ENCODE measurements at regions not wholly inside any gene's neighbourhood (a gene's known extent, or its start where the extent isn't known, plus 50 kb on each side); places are given as distances from the start of the nearest gene placed in this dataset.

DNA sequence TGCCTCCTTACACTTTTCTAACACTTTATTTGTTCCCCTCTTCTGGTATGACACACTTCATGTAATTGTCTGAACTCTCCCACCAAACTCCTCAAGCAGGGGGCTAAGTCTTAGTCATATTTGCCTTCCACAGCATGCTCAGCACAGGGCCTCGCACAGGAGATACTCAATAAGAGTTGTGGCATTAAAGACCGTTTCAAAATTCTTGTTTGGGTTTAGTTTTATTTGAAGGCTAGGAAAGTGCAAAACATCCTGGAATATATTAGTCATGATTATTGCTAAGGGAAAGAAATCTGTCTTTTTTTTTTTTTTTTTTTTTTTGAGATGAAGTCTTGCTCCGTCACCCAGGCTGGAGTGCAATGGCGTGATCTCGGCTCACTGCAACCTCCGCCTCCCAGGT is 137.6 kb upstream of the ECI2 start:
- H3K4me3 ChIP-seq (ENCODE audit: low read depth, low read length): no peak overlapping the region
- no peak for DNase-seq (ENCODE audit: low read depth)
- no peak for TF ChIP-seq CTCF (IDR thresholded peaks at IDR 0.05; ENCODE audit: low read depth, low read length, missing control alignments)

DNA sequence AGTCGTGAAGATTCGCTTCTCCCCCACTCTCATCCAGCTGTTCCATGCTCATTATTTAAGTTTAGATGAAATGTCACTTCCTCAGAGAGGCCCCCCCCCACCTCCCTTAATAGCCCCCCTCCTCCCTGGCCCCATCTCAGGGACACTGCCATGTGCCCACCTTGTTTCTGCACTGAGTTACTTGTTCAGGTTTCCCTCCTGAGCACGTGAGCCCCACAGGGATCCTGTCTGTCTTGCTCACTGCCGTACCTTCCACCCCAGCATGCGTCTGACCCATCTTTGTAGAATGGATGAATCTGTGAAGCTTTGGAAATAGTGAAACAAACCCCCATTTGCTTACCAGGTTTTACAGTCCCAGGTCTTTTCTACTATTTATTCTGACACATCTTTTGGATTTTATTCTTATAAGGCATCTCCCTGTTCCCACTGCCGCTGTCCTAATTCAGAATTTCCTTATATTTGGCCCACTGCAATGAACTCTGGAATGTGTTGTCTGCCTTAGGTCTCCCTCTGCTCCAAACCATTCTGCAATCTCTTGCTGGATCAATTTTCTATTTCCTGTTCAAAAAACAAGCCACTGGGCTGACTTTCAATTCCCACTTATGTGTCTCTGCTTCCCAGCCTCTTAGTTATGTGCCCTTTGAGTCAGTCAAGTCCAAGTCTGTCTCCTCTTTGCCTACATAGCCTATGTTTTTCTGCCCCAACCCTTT is 136.5 kb upstream of the ECI2 start:
- H3K4me3 ChIP-seq (ENCODE audit: low read depth, low read length): no peak overlapping the region
- no peak for DNase-seq (ENCODE audit: low read depth)
- no peak for TF ChIP-seq CTCF (IDR thresholded peaks at IDR 0.05; ENCODE audit: low read depth, low read length, missing control alignments)

DNA sequence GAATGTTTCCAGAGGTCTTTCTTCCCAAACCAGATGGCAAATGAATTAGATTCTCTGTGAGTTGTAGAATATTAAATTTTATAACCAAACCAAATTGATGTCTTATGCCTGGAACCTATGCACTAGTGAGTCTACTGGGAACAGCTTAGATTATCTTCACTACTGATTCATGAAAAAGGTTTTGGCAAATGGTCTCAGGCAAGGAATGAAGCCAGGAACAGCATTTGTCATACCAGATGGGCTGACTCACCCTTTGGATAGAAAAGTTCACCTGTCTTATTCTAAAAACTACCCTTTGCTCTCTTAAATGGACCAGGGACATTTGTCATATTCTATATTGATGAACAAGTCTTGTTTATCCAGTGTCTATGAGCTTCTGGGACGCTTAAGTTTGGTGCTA is 135.4 kb upstream of the ECI2 start:
- no peak for DNase-seq (ENCODE audit: low read depth)
- H3K4me3 ChIP-seq (ENCODE audit: low read depth, low read length): no peak overlapping the region
- no peak for TF ChIP-seq CTCF (IDR thresholded peaks at IDR 0.05; ENCODE audit: low read depth, low read length, missing control alignments)

GRCh38 chr6:4270001-4270400 is 134.6 kb upstream of the ECI2 start:
- TF ChIP-seq CTCF (IDR thresholded peaks at IDR 0.05; ENCODE audit: low read depth, low read length, missing control alignments): no peak
- DNase-seq (ENCODE audit: low read depth): no peak
- H3K4me3 ChIP-seq (ENCODE audit: low read depth, low read length): no peak overlapping the region

- no peak for DNase-seq (ENCODE audit: low read depth)
- H3K4me3 ChIP-seq (ENCODE audit: low read depth, low read length): no peak overlapping the region
- TF ChIP-seq CTCF (IDR thresholded peaks at IDR 0.05; ENCODE audit: low read depth, low read length, missing control alignments): no peak
Measured at GRCh38 chr6:4268171-4268570, 132.8 kb upstream of the ECI2 start.

GRCh38 chr6:4265740-4266139 is 130.4 kb upstream of the ECI2 start:
- no peak overlapping the region for H3K4me3 ChIP-seq (ENCODE audit: low read depth, low read length)
- no peak for DNase-seq (ENCODE audit: low read depth)
- TF ChIP-seq CTCF (IDR thresholded peaks at IDR 0.05; ENCODE audit: low read depth, low read length, missing control alignments): no peak

DNA sequence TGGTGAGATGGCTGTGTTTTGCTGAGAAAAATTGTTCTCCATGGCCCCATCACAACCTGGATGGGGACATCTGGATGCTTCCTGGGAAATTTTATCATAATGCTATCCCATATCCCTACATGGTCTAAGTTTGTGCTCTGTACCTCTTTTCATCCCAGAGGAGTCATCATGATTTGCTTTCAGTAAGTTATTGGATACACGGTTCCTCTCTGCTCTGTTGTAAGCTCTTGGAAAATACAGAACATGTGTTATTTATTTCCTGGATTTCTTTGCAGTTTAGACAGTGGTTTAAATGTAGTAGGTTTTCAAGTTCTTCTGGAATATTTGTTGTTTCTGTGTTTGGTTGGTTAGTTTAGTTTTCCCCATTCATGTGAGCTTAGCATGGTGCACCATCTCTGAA is 129.2 kb upstream of the ECI2 start:
- DNase-seq (ENCODE audit: low read depth): no peak
- no peak for TF ChIP-seq CTCF (IDR thresholded peaks at IDR 0.05; ENCODE audit: low read depth, low read length, missing control alignments)

More for the DNA sequence above, 129.2 kb upstream of the ECI2 start:
- no peak overlapping the region for H3K4me3 ChIP-seq (ENCODE audit: low read depth, low read length)
